ENCODE measurements at regions not wholly inside any gene's neighbourhood (a gene's known extent, or its start where the extent isn't known, plus 50 kb on each side); places are given as distances from the start of the nearest gene placed in this dataset.
"Not testable (repeated sequence)": the region's sequence is repeated elsewhere in the genome, so short reads cannot be mapped to it uniquely, and the experiment has no call there.

GRCh38 chr4:34417160-34417559 is 1827.2 kb downstream of the ARAP2 start:
- Histone ChIP-seq H3K27ac (no peak overlapping the region), H3K4me1 (no peaks in the 10 kb centered on the region), H3K36me3 (no peaks in the 10 kb centered on the region), H3K4me3 (no peak overlapping the region), H3K27me3 (no peaks in the 10 kb centered on the region), H3K9me3 (peaks cover 0 to 6% (median 3%) of the 10 kb centered on the region in 4 donors)
- no peak for DNase-seq
- intact Hi-C loops (cut with DNase I; ENCODE audit: low total_unique reads) = no loop called here
- WGBS, 5 donors = 30 to 71% (median 62%) methylated on average over 3 of the region's 3 CpGs
- TF ChIP-seq EP300 (IDR thresholded peaks at IDR 0.05) (no peak), POLR2AphosphoS5 (IDR thresholded peaks at IDR 0.05) (no peak), POLR2A (IDR thresholded peaks at IDR 0.05) (no peak)
- TF ChIP-seq, protein P1, sequence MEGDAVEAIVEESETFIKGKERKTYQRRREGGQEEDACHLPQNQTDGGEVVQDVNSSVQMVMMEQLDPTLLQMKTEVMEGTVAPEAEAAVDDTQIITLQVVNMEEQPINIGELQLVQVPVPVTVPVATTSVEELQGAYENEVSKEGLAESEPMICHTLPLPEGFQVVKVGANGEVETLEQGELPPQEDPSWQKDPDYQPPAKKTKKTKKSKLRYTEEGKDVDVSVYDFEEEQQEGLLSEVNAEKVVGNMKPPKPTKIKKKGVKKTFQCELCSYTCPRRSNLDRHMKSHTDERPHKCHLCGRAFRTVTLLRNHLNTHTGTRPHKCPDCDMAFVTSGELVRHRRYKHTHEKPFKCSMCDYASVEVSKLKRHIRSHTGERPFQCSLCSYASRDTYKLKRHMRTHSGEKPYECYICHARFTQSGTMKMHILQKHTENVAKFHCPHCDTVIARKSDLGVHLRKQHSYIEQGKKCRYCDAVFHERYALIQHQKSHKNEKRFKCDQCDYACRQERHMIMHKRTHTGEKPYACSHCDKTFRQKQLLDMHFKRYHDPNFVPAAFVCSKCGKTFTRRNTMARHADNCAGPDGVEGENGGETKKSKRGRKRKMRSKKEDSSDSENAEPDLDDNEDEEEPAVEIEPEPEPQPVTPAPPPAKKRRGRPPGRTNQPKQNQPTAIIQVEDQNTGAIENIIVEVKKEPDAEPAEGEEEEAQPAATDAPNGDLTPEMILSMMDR (IDR thresholded peaks at IDR 0.05) = no peak

DNA sequence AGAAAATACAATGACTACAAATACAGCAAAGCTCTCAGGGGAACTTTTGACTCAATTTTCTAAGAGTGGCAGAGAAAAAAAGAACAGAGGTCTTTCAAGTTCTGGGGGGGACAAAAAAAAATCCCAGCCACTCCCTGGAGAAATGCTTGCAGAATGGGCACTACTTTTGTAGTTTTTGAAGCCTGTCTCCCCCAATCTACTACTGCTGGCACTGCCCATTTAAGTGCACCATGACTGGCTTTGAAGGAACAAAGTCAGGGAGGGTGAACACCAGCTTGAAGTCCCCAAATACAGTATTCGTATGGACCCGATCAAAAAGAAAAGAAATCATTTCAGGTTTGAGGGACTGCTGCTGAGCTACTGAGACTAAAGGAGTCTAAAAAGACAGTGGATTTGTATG is 1824.4 kb downstream of the ARAP2 start:
- H3K4me1 ChIP-seq = no peaks in the 10 kb centered on the region
- intact Hi-C loops (cut with DNase I; ENCODE audit: low total_unique reads) = no loop called here
- no peaks in the 10 kb centered on the region for H3K9me3 ChIP-seq
- no peaks in the 10 kb centered on the region for H3K27me3 ChIP-seq
- TF ChIP-seq POLR2AphosphoS5 (IDR thresholded peaks at IDR 0.05) = no peak
- TF ChIP-seq, protein P1 (IDR thresholded peaks at IDR 0.05) = no peak
- TF ChIP-seq EP300 (IDR thresholded peaks at IDR 0.05) = no peak
- TF ChIP-seq POLR2A (IDR thresholded peaks at IDR 0.05) = no peak
- no peaks in the 10 kb centered on the region for H3K36me3 ChIP-seq
- no peak overlapping the region for H3K27ac ChIP-seq
- 70 to 93% (median 89%) methylated on average over 2 of the region's 2 CpGs for WGBS, 5 donors
- no peak overlapping the region for H3K4me3 ChIP-seq
- no peak for DNase-seq

DNA sequence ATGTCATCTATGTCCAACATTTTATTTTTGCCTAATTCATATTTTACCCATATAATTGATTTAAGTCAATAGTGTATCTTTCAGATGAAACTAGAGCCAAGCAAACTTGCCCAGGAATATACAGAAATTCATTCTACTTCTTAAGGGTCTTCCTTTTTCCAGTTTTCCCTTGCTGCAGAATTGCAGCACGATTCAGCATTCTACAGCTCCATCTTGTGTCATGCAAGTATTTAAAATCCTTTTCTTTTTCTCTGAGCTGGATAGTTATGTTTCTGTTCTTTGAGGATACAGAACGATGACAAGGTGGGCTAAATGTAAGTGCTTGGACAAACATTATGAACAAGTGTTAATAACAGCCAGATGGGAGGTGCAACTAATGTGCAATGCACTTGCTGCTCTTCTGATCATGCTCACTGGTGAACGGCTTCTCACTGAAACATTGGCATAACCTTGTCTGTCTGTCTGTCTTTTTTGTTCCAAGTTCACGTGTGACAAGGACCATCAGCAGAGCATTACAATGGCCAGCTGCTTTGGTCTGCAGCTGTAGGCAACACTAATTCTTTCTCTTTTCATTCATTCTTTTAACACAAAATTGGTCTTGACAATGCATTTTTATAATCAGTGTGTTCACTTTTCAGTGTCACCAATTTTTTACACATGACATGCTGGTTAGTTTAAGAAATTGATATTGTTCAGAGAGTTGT is 1821.7 kb downstream of the ARAP2 start:
- Histone ChIP-seq H3K4me3 (no peak overlapping the region), H3K27me3 (no peaks in the 10 kb centered on the region), H3K4me1 (no peaks in the 10 kb centered on the region), H3K27ac (no peak overlapping the region), H3K36me3 (no peaks in the 10 kb centered on the region), H3K9me3 (no peaks in the 10 kb centered on the region)
- DNase-seq = peak in 1 of 2 donors; percentile 41
- 42 to 59% (median 47%) methylated on average over 4 of the region's 4 CpGs for WGBS, 5 donors
- TF ChIP-seq POLR2A (IDR thresholded peaks at IDR 0.05) = no peak
- TF ChIP-seq EP300 (IDR thresholded peaks at IDR 0.05) = no peak
- no peak for TF ChIP-seq POLR2AphosphoS5 (IDR thresholded peaks at IDR 0.05)
- TF ChIP-seq, protein P1 (IDR thresholded peaks at IDR 0.05) = no peak
- intact Hi-C loops (cut with DNase I; ENCODE audit: low total_unique reads) = no loop called here

DNA sequence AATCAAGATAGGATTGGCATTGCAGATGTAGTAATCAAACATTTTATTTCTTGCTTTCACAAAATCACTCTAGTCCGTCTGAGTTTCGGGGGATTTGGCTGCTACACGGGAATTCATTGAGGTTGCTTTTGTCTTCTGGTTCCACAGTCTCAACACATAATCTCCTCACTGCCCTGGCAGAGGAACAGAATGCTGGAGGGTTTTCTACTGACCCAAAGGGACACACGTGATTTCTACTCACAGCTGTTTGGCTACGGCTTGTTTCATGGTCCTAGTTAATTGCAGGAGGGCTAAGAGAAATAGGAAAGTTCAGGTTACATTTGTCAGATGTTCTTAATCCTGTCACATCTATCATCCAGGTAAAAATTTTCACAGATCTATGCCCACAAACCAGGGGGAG is 1811.6 kb downstream of the ARAP2 start:
- TF ChIP-seq, protein P1 (IDR thresholded peaks at IDR 0.05) = no peak
- TF ChIP-seq EP300 (IDR thresholded peaks at IDR 0.05) (no peak), POLR2AphosphoS5 (IDR thresholded peaks at IDR 0.05) (no peak), POLR2A (IDR thresholded peaks at IDR 0.05) (no peak)
- Histone ChIP-seq H3K27ac (no peak overlapping the region), H3K36me3 (no peaks in the 10 kb centered on the region), H3K9me3 (no peaks in the 10 kb centered on the region), H3K4me3 (no peak overlapping the region), H3K27me3 (no peaks in the 10 kb centered on the region), H3K4me1 (no peaks in the 10 kb centered on the region)
- 69 to 73% (median 72%) methylated on average over 5 of the region's 5 CpGs for WGBS, 5 donors
- DNase-seq = no peak
- intact Hi-C loops (cut with DNase I; ENCODE audit: low total_unique reads) = no loop called here

GRCh38 chr4:34434377-34434776 is 1809.9 kb downstream of the ARAP2 start:
- H3K27ac ChIP-seq; H3K4me1 ChIP-seq; H3K27me3 ChIP-seq; H3K4me3 ChIP-seq; H3K36me3 ChIP-seq; H3K9me3 ChIP-seq; intact Hi-C loops (cut with DNase I; ENCODE audit: low total_unique reads): not testable (repeated sequence)
- DNase-seq = peak in 1 of 2 donors; percentile 3
- 65 to 80% (median 75%) methylated on average over 5 of the region's 5 CpGs for WGBS, 5 donors

Measured in stomach (tissue), 8 donors.